Neuronal stem cell (in vitro differentiated cells): ENCODE measurements at regions not wholly inside any gene's neighbourhood (a gene's known extent, or its start where the extent isn't known, plus 50 kb on each side); places are given as distances from the start of the nearest gene placed in this dataset.

Experiments used
- DNase-seq: peaks from one replicate; pipeline ENCODE4 v3.0.0-alpha.2; 2013; ENCODE audit warnings: low spot score
- H2AFZ ChIP-seq: one replicate; pipeline ENCODE4 v1.6.1; 2013; ENCODE audit warnings: mild to moderate bottlenecking, low read length, inconsistent platforms
- H2AK5ac ChIP-seq: 2 replicates; pipeline ENCODE4 v1.6.1; 2013; ENCODE audit warnings: low read depth, mild to moderate bottlenecking, inconsistent platforms, low read length, moderate library complexity, mixed read lengths
- H2BK120ac ChIP-seq: 2 replicates; pipeline ENCODE4 v1.6.1; 2013; ENCODE audit warnings: low read depth, mild to moderate bottlenecking, inconsistent platforms, low read length, moderate library complexity, mixed read lengths
- H2BK12ac ChIP-seq: one replicate; pipeline ENCODE4 v1.6.1; 2013; ENCODE audit warnings: low read length, inconsistent platforms
- H2BK15ac ChIP-seq: 2 replicates; pipeline ENCODE4 v1.6.1; 2013; ENCODE audit warnings: mild to moderate bottlenecking, low read length, inconsistent platforms, mixed read lengths
- H2BK5ac ChIP-seq: one replicate; pipeline ENCODE4 v1.6.1; 2013; ENCODE audit warnings: inconsistent platforms, mild to moderate bottlenecking, low read length, moderate library complexity
- H3K14ac ChIP-seq: one replicate; pipeline ENCODE4 v1.6.1; 2013; ENCODE audit warnings: low read length, inconsistent platforms
- H3K18ac ChIP-seq: 2 replicates; pipeline ENCODE4 v1.6.1; 2013; ENCODE audit warnings: low read length, inconsistent platforms
- H3K23ac ChIP-seq: 2 replicates; pipeline ENCODE4 v1.6.1; 2013; ENCODE audit warnings: low read depth, mild to moderate bottlenecking, mixed read lengths, low read length, inconsistent platforms; ENCODE audit not compliant: poor library complexity
- H3K27ac ChIP-seq: replicated peaks from 3 replicates; pipeline ENCODE4 v1.5.1; 2013; ENCODE audit warnings: low read length, inconsistent platforms
- H3K27me3 ChIP-seq, 3 experiments: 2 replicates each; pipeline ENCODE4 v1.6.1; 2013; ENCODE audit warnings: low read length in 3 of 3, mild to moderate bottlenecking in 2 of 3, inconsistent platforms in 1 of 3, low read depth in 1 of 3, mixed read lengths in 1 of 3, moderate library complexity in 1 of 3; ENCODE audit not compliant: control insufficient read depth in 3 of 3, insufficient read depth in 3 of 3
- H3K36me3 ChIP-seq, 2 donors: replicated peaks in 1 of 2; 2 replicates each; pipeline ENCODE4 v1.6.1; 2013; ENCODE audit warnings: low read length in 2 of 2; ENCODE audit not compliant: control insufficient read depth in 2 of 2, insufficient read depth in 2 of 2
- H3K4ac ChIP-seq: 2 replicates; pipeline ENCODE4 v1.6.1; 2013; ENCODE audit warnings: inconsistent platforms, mild to moderate bottlenecking, low read length, moderate library complexity
- H3K4me1 ChIP-seq, 2 donors: 1 replicate in 1 of 2; 2 replicates in 1 of 2; pipeline ENCODE4 v1.6.1; 2013; ENCODE audit warnings: low read length in 2 of 2, low read depth in 1 of 2; ENCODE audit not compliant: control insufficient read depth in 2 of 2, insufficient read depth in 1 of 2
- H3K4me2 ChIP-seq: one replicate; pipeline ENCODE4 v1.6.1; 2013; ENCODE audit warnings: mild to moderate bottlenecking, low read length, inconsistent platforms; ENCODE audit not compliant: insufficient read depth, poor library complexity, severe bottlenecking
- H3K4me3 ChIP-seq, 2 donors: 2 replicates each; pipeline ENCODE4 v1.5.1; 2013; ENCODE audit warnings: low read length in 2 of 2, mild to moderate bottlenecking in 2 of 2, inconsistent platforms in 1 of 2, moderate library complexity in 1 of 2
- H3K79me1 ChIP-seq: one replicate; pipeline ENCODE4 v1.6.1; 2013; ENCODE audit warnings: low read depth, mild to moderate bottlenecking, inconsistent platforms, low read length, moderate library complexity
- H3K9ac ChIP-seq: one replicate; pipeline ENCODE4 v1.6.1; 2013; ENCODE audit warnings: mild to moderate bottlenecking, low read depth, low read length, inconsistent platforms; ENCODE audit not compliant: poor library complexity
- H3K9me3 ChIP-seq, 2 donors: replicated peaks in 1 of 2; 2 replicates each; pipeline versions ENCODE3 to v1.6.1; 2013; ENCODE audit warnings: low read length in 2 of 2, mild to moderate bottlenecking in 2 of 2, inconsistent platforms in 1 of 2, low read depth in 1 of 2, mixed read lengths in 1 of 2, moderate library complexity in 1 of 2; ENCODE audit not compliant: control insufficient read depth in 2 of 2, insufficient read depth in 1 of 2
- H4K8ac ChIP-seq: one replicate; pipeline ENCODE4 v1.6.1; 2013; ENCODE audit warnings: low read depth, mild to moderate bottlenecking, inconsistent platforms, low read length, moderate library complexity
- H4K91ac ChIP-seq: one replicate; pipeline ENCODE4 v1.6.1; 2013; ENCODE audit warnings: low read length, low read depth, mild to moderate bottlenecking, inconsistent platforms; ENCODE audit not compliant: poor library complexity
- WGBS, 2 donors: extraction: QIAGEN DNeasy Blood & Tissue Kit; methylation state at CpG; one replicate each; pipeline ENCODE4 v1.1.7; 2013; ENCODE audit warnings: missing lambda C conversion rate in 2 of 2, mixed read lengths in 1 of 2; ENCODE audit not compliant: insufficient read length in 2 of 2, insufficient replicate concordance in 1 of 2; ENCODE audit errors: extremely low coverage in 2 of 2; 5-methylcytosine and 5-hydroxymethylcytosine counted together

DNA sequence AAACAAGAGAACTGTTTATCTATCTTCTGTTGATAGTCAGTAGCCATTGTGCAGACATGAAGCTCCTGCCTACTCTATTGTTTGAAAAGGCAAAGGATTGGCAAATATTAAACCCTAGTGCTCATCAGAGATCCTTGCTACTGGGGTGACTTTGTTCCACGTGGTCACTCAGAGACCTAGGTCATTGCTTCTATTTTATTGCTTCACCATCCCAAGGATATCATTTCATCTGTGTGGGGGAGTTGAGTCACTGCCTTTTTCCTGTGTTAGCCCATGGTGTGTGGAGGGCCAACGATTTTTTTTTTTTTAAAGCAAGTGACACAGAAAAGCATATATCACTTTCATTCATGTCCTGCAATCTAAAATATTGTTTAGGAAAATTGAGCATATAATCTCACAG, 254.1 kb upstream of the RXFP2 start:
- Histone ChIP-seq H2BK5ac (no peak overlapping the region), H3K18ac (no peak overlapping the region), H2BK120ac (no peak overlapping the region), H3K79me1 (no peaks in the 10 kb centered on the region), H4K91ac (no peak overlapping the region), H3K4ac (no peak overlapping the region), H3K23ac (no peak overlapping the region), H3K4me1 (no peaks in the 10 kb centered on the region), H4K8ac (no peak overlapping the region), H2AK5ac (no peak overlapping the region), H3K4me2 (no peak overlapping the region), H2BK15ac (no peak overlapping the region), H3K27me3 (no peaks in the 10 kb centered on the region), H3K9me3 (no peaks in the 10 kb centered on the region), H3K9ac (no peak overlapping the region), H3K4me3 (no peak overlapping the region), H3K27ac (no peak overlapping the region), H2BK12ac (no peak overlapping the region), H2AFZ (no peak overlapping the region), H3K36me3 (no peaks in the 10 kb centered on the region), H3K14ac (no peak overlapping the region)
- no peak for DNase-seq
- WGBS, 2 donors, result no CpG with 5 or more reads among the region's 2 CpGs

GRCh38 chr13:31485651-31486051, 253.7 kb upstream of the RXFP2 start:
- Histone ChIP-seq H3K18ac (no peak overlapping the region), H2BK12ac (no peak overlapping the region), H3K27ac (no peak overlapping the region), H2AFZ (no peak overlapping the region), H3K4me1 (no peaks in the 10 kb centered on the region), H4K8ac (no peak overlapping the region), H3K4me2 (no peak overlapping the region), H2BK15ac (no peak overlapping the region), H3K4me3 (no peak overlapping the region), H3K79me1 (no peaks in the 10 kb centered on the region), H3K14ac (no peak overlapping the region), H3K23ac (no peak overlapping the region), H3K9ac (no peak overlapping the region), H3K36me3 (no peaks in the 10 kb centered on the region), H3K27me3 (no peaks in the 10 kb centered on the region), H2BK120ac (no peak overlapping the region), H2BK5ac (no peak overlapping the region), H3K4ac (no peak overlapping the region), H4K91ac (no peak overlapping the region), H2AK5ac (no peak overlapping the region), H3K9me3 (no peaks in the 10 kb centered on the region)
- WGBS, 2 donors, result no CpG with 5 or more reads among the region's 4 CpGs
- DNase-seq, result no peak

- WGBS, 2 donors, result no CpG with 5 or more reads among the region's 4 CpGs
- no peak for DNase-seq
- no peaks in the 10 kb centered on the region for H3K27me3 ChIP-seq
- no peak overlapping the region for H2BK15ac ChIP-seq
- no peak overlapping the region for H3K23ac ChIP-seq
- H2AK5ac ChIP-seq, result no peak overlapping the region
- no peak overlapping the region for H2BK12ac ChIP-seq
- H3K27ac ChIP-seq, result no peak overlapping the region
- H3K14ac ChIP-seq, result no peak overlapping the region
- H3K4me2 ChIP-seq, result no peak overlapping the region
- H3K4me1 ChIP-seq, result no peaks in the 10 kb centered on the region
- H3K9me3 ChIP-seq, result peaks cover 4 to 5% of the 10 kb centered on the region in 2 donors
- H2BK5ac ChIP-seq, result no peak overlapping the region
- no peak overlapping the region for H3K18ac ChIP-seq
- H4K91ac ChIP-seq, result no peak overlapping the region
- H4K8ac ChIP-seq, result no peak overlapping the region
- H2AFZ ChIP-seq, result no peak overlapping the region
- no peak overlapping the region for H3K4me3 ChIP-seq
- H3K79me1 ChIP-seq, result no peaks in the 10 kb centered on the region
- H3K9ac ChIP-seq, result no peak overlapping the region
- H3K36me3 ChIP-seq, result no peaks in the 10 kb centered on the region
- H2BK120ac ChIP-seq, result no peak overlapping the region
- H3K4ac ChIP-seq, result no peak overlapping the region
Observed at GRCh38 chr13:31495336-31495735, 244.0 kb upstream of the RXFP2 start.

GRCh38 chr13:31499274-31499673, 240.1 kb upstream of the RXFP2 start:
- Histone ChIP-seq H3K9ac (no peak overlapping the region), H3K4me2 (no peak overlapping the region), H2BK120ac (no peak overlapping the region), H3K14ac (no peak overlapping the region), H2BK5ac (no peak overlapping the region), H3K79me1 (no peaks in the 10 kb centered on the region), H2AK5ac (no peak overlapping the region), H2BK12ac (no peak overlapping the region), H3K27me3 (no peaks in the 10 kb centered on the region), H2BK15ac (no peak overlapping the region), H3K4me1 (no peaks in the 10 kb centered on the region), H3K18ac (no peak overlapping the region), H3K23ac (no peak overlapping the region), H3K27ac (no peak overlapping the region), H4K8ac (no peak overlapping the region), H4K91ac (no peak overlapping the region), H3K9me3 (peaks cover 4 to 5% of the 10 kb centered on the region in 2 donors), H2AFZ (no peak overlapping the region), H3K4ac (no peak overlapping the region), H3K4me3 (no peak overlapping the region), H3K36me3 (no peaks in the 10 kb centered on the region)
- no peak for DNase-seq
